Activated CD8-positive, alpha-beta T cell treated with anti-CD3 and anti-CD28 coated beads for 36 hours (primary cell): ENCODE measurements at regions not wholly inside any gene's neighbourhood (a gene's known extent, or its start where the extent isn't known, plus 50 kb on each side); places are given as distances from the start of the nearest gene placed in this dataset.
A peak's percentile ranks its signal among the peaks of the same experiment; 100 is the strongest.
"Not testable (repeated sequence)": the region's sequence is repeated elsewhere in the genome, so short reads cannot be mapped to it uniquely, and the experiment has no call there.

Experiments used
- ATAC-seq: fragments of 200-7000 bp; cut with Tn5 transposase; one replicate; pipeline ENCODE4 v1.10.0; 2021; ENCODE audit warnings: mild to moderate bottlenecking, moderate library complexity
- CTCF ChIA-PET: fragments of 350-600 bp; sonication (Branson Sonifier 250); formaldehyde crosslinking; loops from one replicate; lab custom pipeline; 2021; ENCODE audit warnings: antibody characterized with exemption; lab: Charles Lee
- POLR2A ChIA-PET: fragments of 350-600 bp; sonication (Branson Sonifier 250); formaldehyde crosslinking; loops from one replicate; lab custom pipeline; 2021; ENCODE audit warnings: antibody characterized with exemption; lab: Charles Lee
- DNase-seq: peaks from one replicate; pipeline ENCODE4 v3.0.0-alpha.2; 2020
- H3K27ac Mint-ChIP-seq: one replicate; pipeline ENCODE4 v1.8.0; 2021; ENCODE audit warnings: mild to moderate bottlenecking, mixed read lengths
- H3K27me3 Mint-ChIP-seq: one replicate; pipeline ENCODE4 v1.8.0; 2021; ENCODE audit warnings: mixed read lengths
- H3K36me3 Mint-ChIP-seq: one replicate; pipeline ENCODE4 v1.8.0; 2021; ENCODE audit warnings: low read depth, mixed read lengths
- H3K4me1 Mint-ChIP-seq: one replicate; pipeline ENCODE4 v1.8.0; 2021; ENCODE audit warnings: low read depth, mixed read lengths
- H3K4me3 Mint-ChIP-seq: one replicate; pipeline ENCODE4 v1.8.0; 2021; ENCODE audit warnings: mild to moderate bottlenecking, moderate library complexity, mixed read lengths
- H3K9me3 Mint-ChIP-seq: one replicate; pipeline ENCODE4 v1.8.0; 2021; ENCODE audit warnings: mixed read lengths
- CTCF ChIP-seq: fragments of 200-600 bp; IDR thresholded peaks from one replicate; pipeline ENCODE4 v1.8.0; 2022; ENCODE audit warnings: antibody characterized with exemption, mild to moderate bottlenecking
- intact Hi-C: fragments of 100-400 bp; cut with micrococcal nuclease; formaldehyde crosslinking; loops from one replicate; pipeline ENCODE4 v1.10.0; 2022

GRCh38 chr11:44474702-44475101, 90.8 kb upstream of the CD82 start:
- Mint-ChIP-seq H3K36me3 (no peaks in the 10 kb centered on the region), H3K27me3 (peaks cover 26% of the 10 kb centered on the region), H3K4me3 (no peak overlapping the region), H3K27ac (no peak overlapping the region), H3K9me3 (no peaks in the 10 kb centered on the region), H3K4me1 (no peaks in the 10 kb centered on the region)
- TF ChIP-seq CTCF = no peak
- intact Hi-C loops = loop anchor here (10.0 kb wide), 1 partner anchor 60 kb away; no protein-coding TSS in a partner anchor
- ATAC-seq = no peak
- CTCF ChIA-PET = interaction anchor here (0.9 kb wide), 1 partner anchor 48 kb away, joined by 3 read pairs; no protein-coding TSS in a partner anchor
- POLR2A ChIA-PET = no interaction called here
- no peak for DNase-seq

- CTCF ChIA-PET = no interaction called here
- Mint-ChIP-seq H3K27ac (no peak overlapping the region), H3K27me3 (peaks cover 22% of the 10 kb centered on the region), H3K4me1 (no peaks in the 10 kb centered on the region), H3K9me3 (no peaks in the 10 kb centered on the region), H3K36me3 (no peaks in the 10 kb centered on the region), H3K4me3 (no peak overlapping the region)
- intact Hi-C loops = loop anchor here (10.0 kb wide), 1 partner anchor 60 kb away; no protein-coding TSS in a partner anchor
- DNase-seq (no peak), ATAC-seq (no peak)
- no peak for TF ChIP-seq CTCF
- POLR2A ChIA-PET = no interaction called here
Measured at GRCh38 chr11:44475114-44475686, 90.3 kb upstream of the CD82 start.

- POLR2A ChIA-PET, ATAC-seq, H3K4me1 Mint-ChIP-seq, H3K27ac Mint-ChIP-seq, H3K36me3 Mint-ChIP-seq, H3K4me3 Mint-ChIP-seq, H3K9me3 Mint-ChIP-seq, H3K27me3 Mint-ChIP-seq, CTCF ChIA-PET, DNase-seq, intact Hi-C loops: not testable (repeated sequence)
Measured at GRCh38 chr11:44482338-44482737, 83.1 kb upstream of the CD82 start.

- H3K27ac Mint-ChIP-seq = no peak overlapping the region
- H3K27me3 Mint-ChIP-seq = no peaks in the 10 kb centered on the region
- intact Hi-C loops = no loop called here
- H3K9me3 Mint-ChIP-seq = peaks cover 4% of the 10 kb centered on the region
- DNase-seq (no peak), ATAC-seq (no peak)
- TF ChIP-seq CTCF = peak; percentile 9
- CTCF ChIA-PET = interaction anchor here (1.1 to 1.5 kb wide), 2 partner anchors 40 to 390 kb away, joined by 3 to 4 read pairs; no protein-coding TSS in a partner anchor
- H3K4me3 Mint-ChIP-seq = no peak overlapping the region
- H3K4me1 Mint-ChIP-seq = no peaks in the 10 kb centered on the region
- POLR2A ChIA-PET = no interaction called here
- H3K36me3 Mint-ChIP-seq = no peaks in the 10 kb centered on the region
Measured at GRCh38 chr11:44483919-44484610, 81.4 kb upstream of the CD82 start.

GRCh38 chr11:44488165-44488965, 77.1 kb upstream of the CD82 start:
- H3K36me3 Mint-ChIP-seq = no peaks in the 10 kb centered on the region
- ATAC-seq = no peak
- POLR2A ChIA-PET = interaction anchor here (0.6 kb wide), 1 partner anchor 548 kb away, joined by 4 read pairs; no protein-coding TSS in a partner anchor

More at GRCh38 chr11:44488165-44488965, 77.1 kb upstream of the CD82 start:
- peaks cover 4% of the 10 kb centered on the region for H3K9me3 Mint-ChIP-seq
- DNase-seq = no peak
- intact Hi-C loops = no loop called here
- CTCF ChIA-PET = no interaction called here
- H3K4me3 Mint-ChIP-seq = no peak overlapping the region
- H3K27me3 Mint-ChIP-seq = peaks cover 2% of the 10 kb centered on the region
- no peak overlapping the region for H3K27ac Mint-ChIP-seq
- no peaks in the 10 kb centered on the region for H3K4me1 Mint-ChIP-seq
- no peak for TF ChIP-seq CTCF
